ENCODE measurements at regions not wholly inside any gene's neighbourhood (a gene's known extent, or its start where the extent isn't known, plus 50 kb on each side); places are given as distances from the start of the nearest gene placed in this dataset.

DNA sequence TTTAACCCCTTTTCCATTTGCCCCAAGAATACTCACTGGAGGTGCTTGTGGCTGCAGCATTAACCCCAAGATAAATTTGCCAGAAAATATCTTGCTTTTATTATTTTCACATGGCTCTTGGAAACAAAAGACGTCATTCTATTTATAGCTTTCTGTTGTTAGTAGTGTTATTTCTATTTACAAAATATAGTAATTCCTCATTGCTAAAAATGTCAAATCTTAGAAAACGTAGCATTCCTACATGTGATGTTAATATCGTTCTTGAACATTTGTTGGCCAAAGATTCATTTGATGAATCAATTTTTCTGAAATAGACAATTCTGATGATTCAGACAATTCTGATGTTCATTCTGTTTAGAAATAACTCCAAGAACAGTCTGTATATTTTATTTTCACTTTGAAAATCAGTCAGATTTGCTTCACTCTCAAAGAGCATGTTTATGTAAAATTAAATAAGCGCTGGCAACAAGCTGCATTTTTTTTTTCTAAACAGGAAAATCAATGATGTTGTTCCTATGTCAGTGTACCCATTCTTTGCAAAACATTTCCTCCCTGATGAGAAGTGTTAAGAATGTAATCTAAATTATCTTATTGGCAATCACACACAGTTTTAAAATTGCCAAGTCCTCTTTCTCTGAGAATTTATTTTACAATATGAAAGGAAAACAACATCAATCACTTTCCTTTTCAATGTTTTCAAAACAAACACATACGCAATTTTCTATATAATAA lies 334.0 kb downstream of the KCTD12 start:
- no peak for DNase-seq
- H3K36me3 ChIP-seq (ENCODE audit: control insufficient read depth, insufficient read depth, low read length) = no peaks in the 10 kb centered on the region

GRCh38 chr13:76542176-76542575 lies 344.0 kb downstream of the KCTD12 start:
- no peaks in the 10 kb centered on the region for H3K27me3 Mint-ChIP-seq
- H3K36me3 Mint-ChIP-seq = no peaks in the 10 kb centered on the region

More for the DNA sequence above, 334.0 kb downstream of the KCTD12 start:
- Mint-ChIP-seq H3K36me3 (no peaks in the 10 kb centered on the region), H3K4me3 (no peak overlapping the region), H3K4me1 (no peaks in the 10 kb centered on the region), H3K27ac (no peak overlapping the region), H3K27me3 (no peaks in the 10 kb centered on the region), H3K9me3 (no peaks in the 10 kb centered on the region)
- H3K4me1 ChIP-seq (ENCODE audit: control insufficient read depth, insufficient read depth, low read length, poor library complexity, severe bottlenecking) = no peaks in the 10 kb centered on the region
- H3K4me3 ChIP-seq (ENCODE audit: low read depth, low read length) = no peak overlapping the region
- H3K27me3 ChIP-seq (ENCODE audit: control insufficient read depth, insufficient read depth, low read length) = no peaks in the 10 kb centered on the region
- no peak overlapping the region for H3K27ac ChIP-seq (ENCODE audit: insufficient read depth, low read length, poor library complexity, severe bottlenecking)
- H3K9me3 ChIP-seq (ENCODE audit: control insufficient read depth in 2 of 2, low read length in 2 of 2) = no peaks in the 10 kb centered on the region
- ATAC-seq (ENCODE audit: low read depth in 2 of 2) = no peak

GRCh38 chr13:76538004-76538403 lies 348.2 kb downstream of the KCTD12 start:
- Histone ChIP-seq H3K27ac (ENCODE audit: insufficient read depth, low read length, poor library complexity, severe bottlenecking) (no peak overlapping the region), H3K9me3 (ENCODE audit: control insufficient read depth in 2 of 2, low read length in 2 of 2) (no peaks in the 10 kb centered on the region), H3K4me3 (ENCODE audit: low read depth, low read length) (no peak overlapping the region), H3K4me1 (ENCODE audit: control insufficient read depth, insufficient read depth, low read length, poor library complexity, severe bottlenecking) (no peaks in the 10 kb centered on the region), H3K36me3 (ENCODE audit: control insufficient read depth, insufficient read depth, low read length) (no peaks in the 10 kb centered on the region), H3K27me3 (ENCODE audit: control insufficient read depth, insufficient read depth, low read length) (no peaks in the 10 kb centered on the region)
- H3K4me1 Mint-ChIP-seq = no peaks in the 10 kb centered on the region
- DNase-seq (no peak), ATAC-seq (ENCODE audit: low read depth in 2 of 2) (no peak)
- H3K9me3 Mint-ChIP-seq = peaks cover 0 to 4% (median 0%) of the 10 kb centered on the region in 7 donors
- H3K27ac Mint-ChIP-seq = no peak overlapping the region
- no peaks in the 10 kb centered on the region for H3K36me3 Mint-ChIP-seq
- no peaks in the 10 kb centered on the region for H3K27me3 Mint-ChIP-seq
- H3K4me3 Mint-ChIP-seq = no peak overlapping the region

More at GRCh38 chr13:76542176-76542575, 344.0 kb downstream of the KCTD12 start:
- no peak for DNase-seq
- Histone ChIP-seq H3K27me3 (ENCODE audit: control insufficient read depth, insufficient read depth, low read length) (no peaks in the 10 kb centered on the region), H3K27ac (ENCODE audit: insufficient read depth, low read length, poor library complexity, severe bottlenecking) (no peak overlapping the region), H3K9me3 (ENCODE audit: control insufficient read depth in 2 of 2, low read length in 2 of 2) (no peaks in the 10 kb centered on the region), H3K4me1 (ENCODE audit: control insufficient read depth, insufficient read depth, low read length, poor library complexity, severe bottlenecking) (no peaks in the 10 kb centered on the region), H3K4me3 (ENCODE audit: low read depth, low read length) (no peak overlapping the region), H3K36me3 (ENCODE audit: control insufficient read depth, insufficient read depth, low read length) (no peaks in the 10 kb centered on the region)
- H3K4me3 Mint-ChIP-seq = no peak overlapping the region
- ATAC-seq (ENCODE audit: low read depth in 2 of 2) = no peak
- H3K9me3 Mint-ChIP-seq = peaks cover 0 to 11% (median 0%) of the 10 kb centered on the region in 7 donors
- no peak overlapping the region for H3K27ac Mint-ChIP-seq
- no peaks in the 10 kb centered on the region for H3K4me1 Mint-ChIP-seq

- Mint-ChIP-seq H3K36me3 (no peaks in the 10 kb centered on the region), H3K27me3 (peaks cover 4% of the 10 kb centered on the region), H3K9me3 (peaks cover 0 to 4% (median 0%) of the 10 kb centered on the region in 7 donors), H3K4me3 (no peak overlapping the region), H3K27ac (no peak overlapping the region), H3K4me1 (no peaks in the 10 kb centered on the region)
- Histone ChIP-seq H3K27ac (ENCODE audit: insufficient read depth, low read length, poor library complexity, severe bottlenecking) (no peak overlapping the region), H3K36me3 (ENCODE audit: control insufficient read depth, insufficient read depth, low read length) (no peaks in the 10 kb centered on the region), H3K27me3 (ENCODE audit: control insufficient read depth, insufficient read depth, low read length) (no peaks in the 10 kb centered on the region), H3K4me3 (ENCODE audit: low read depth, low read length) (no peak overlapping the region), H3K9me3 (ENCODE audit: control insufficient read depth in 2 of 2, low read length in 2 of 2) (no peaks in the 10 kb centered on the region), H3K4me1 (ENCODE audit: control insufficient read depth, insufficient read depth, low read length, poor library complexity, severe bottlenecking) (no peaks in the 10 kb centered on the region)
- DNase-seq (no peak), ATAC-seq (ENCODE audit: low read depth in 2 of 2) (no peak)
These were observed 353.0 kb downstream of the KCTD12 start for GRCh38 chr13:76533251-76533650.

DNA sequence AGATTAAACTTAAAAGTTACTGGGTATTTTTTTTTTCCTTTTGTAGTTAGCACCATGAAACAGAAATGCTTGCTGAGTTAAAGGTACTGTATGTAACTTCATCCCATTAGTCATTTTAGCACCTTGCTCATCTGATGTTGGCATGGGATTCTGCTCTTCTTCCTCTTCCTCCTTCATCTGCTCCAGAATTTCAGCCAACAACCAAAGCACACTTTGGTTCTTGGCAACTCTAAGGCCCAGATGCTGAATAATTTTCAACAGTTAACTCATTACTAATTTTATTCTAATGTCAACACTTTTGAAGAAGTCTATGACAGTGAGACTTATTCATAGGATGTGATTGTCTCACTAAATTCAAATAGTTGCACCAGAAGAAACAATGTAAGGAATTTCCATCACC lies 359.2 kb downstream of the KCTD12 start:
- H3K27ac ChIP-seq (ENCODE audit: insufficient read depth, low read length, poor library complexity, severe bottlenecking) = no peak overlapping the region
- no peak overlapping the region for H3K4me3 ChIP-seq (ENCODE audit: low read depth, low read length)
- no peak overlapping the region for H3K27ac Mint-ChIP-seq
- peaks cover 0 to 1% (median 0%) of the 10 kb centered on the region in 7 donors for H3K9me3 Mint-ChIP-seq
- H3K4me1 ChIP-seq (ENCODE audit: control insufficient read depth, insufficient read depth, low read length, poor library complexity, severe bottlenecking) = no peaks in the 10 kb centered on the region
- no peak for DNase-seq
- H3K27me3 Mint-ChIP-seq = peaks cover 4% of the 10 kb centered on the region
- no peaks in the 10 kb centered on the region for H3K4me1 Mint-ChIP-seq
- H3K36me3 ChIP-seq (ENCODE audit: control insufficient read depth, insufficient read depth, low read length) = no peaks in the 10 kb centered on the region
- no peak overlapping the region for H3K4me3 Mint-ChIP-seq
- H3K36me3 Mint-ChIP-seq = no peaks in the 10 kb centered on the region
- ATAC-seq (ENCODE audit: low read depth in 2 of 2) = no peak
- no peaks in the 10 kb centered on the region for H3K27me3 ChIP-seq (ENCODE audit: control insufficient read depth, insufficient read depth, low read length)
- H3K9me3 ChIP-seq (ENCODE audit: control insufficient read depth in 2 of 2, low read length in 2 of 2) = no peaks in the 10 kb centered on the region

- Mint-ChIP-seq H3K27me3 (no peaks in the 10 kb centered on the region), H3K9me3 (peaks cover 0 to 1% (median 0%) of the 10 kb centered on the region in 7 donors), H3K4me1 (no peaks in the 10 kb centered on the region), H3K36me3 (no peaks in the 10 kb centered on the region), H3K4me3 (no peak overlapping the region), H3K27ac (no peak overlapping the region)
- ATAC-seq (ENCODE audit: low read depth in 2 of 2) = no peak
- no peaks in the 10 kb centered on the region for H3K27me3 ChIP-seq (ENCODE audit: control insufficient read depth, insufficient read depth, low read length)
- H3K36me3 ChIP-seq (ENCODE audit: control insufficient read depth, insufficient read depth, low read length) = no peaks in the 10 kb centered on the region
- no peaks in the 10 kb centered on the region for H3K4me1 ChIP-seq (ENCODE audit: control insufficient read depth, insufficient read depth, low read length, poor library complexity, severe bottlenecking)
- DNase-seq = no peak
- no peaks in the 10 kb centered on the region for H3K9me3 ChIP-seq (ENCODE audit: control insufficient read depth in 2 of 2, low read length in 2 of 2)
- no peak overlapping the region for H3K4me3 ChIP-seq (ENCODE audit: low read depth, low read length)
- no peak overlapping the region for H3K27ac ChIP-seq (ENCODE audit: insufficient read depth, low read length, poor library complexity, severe bottlenecking)
These were observed 362.4 kb downstream of the KCTD12 start for GRCh38 chr13:76523740-76524340.

DNA sequence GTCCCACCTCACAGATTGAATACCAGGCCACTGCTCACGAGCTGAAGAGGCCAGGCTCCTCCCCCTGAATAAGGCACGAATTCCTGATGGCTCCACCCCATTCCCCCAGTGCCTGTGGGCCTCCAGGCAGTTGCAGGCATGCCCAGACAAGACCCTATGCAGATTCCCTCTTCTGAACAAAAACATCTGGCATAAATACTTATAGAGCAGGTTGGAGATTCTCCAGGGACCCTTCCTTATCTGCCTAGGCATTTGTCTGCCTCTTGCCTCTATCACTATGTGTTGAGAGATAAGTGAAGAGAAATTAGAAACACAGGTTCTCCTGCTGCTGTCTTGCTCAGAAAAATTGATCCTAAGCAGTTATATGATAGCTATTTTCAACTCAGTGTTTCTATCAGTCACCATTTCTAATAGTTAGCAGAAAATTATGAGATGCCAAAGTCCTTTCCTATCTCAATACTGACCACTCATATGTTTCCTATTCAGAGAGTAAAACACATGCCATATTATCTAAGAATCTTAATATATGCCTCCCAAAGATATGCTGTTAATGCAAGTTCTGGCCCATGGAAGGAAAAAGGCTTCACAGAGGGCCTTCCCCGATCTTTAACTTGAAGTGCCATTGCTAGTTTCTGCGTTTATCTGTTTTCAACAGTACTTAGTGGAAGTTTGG lies 364.0 kb downstream of the KCTD12 start:
- DNase-seq (no peak), ATAC-seq (ENCODE audit: low read depth in 2 of 2) (no peak)
- Mint-ChIP-seq H3K36me3 (no peaks in the 10 kb centered on the region), H3K4me1 (no peaks in the 10 kb centered on the region), H3K27me3 (no peaks in the 10 kb centered on the region), H3K9me3 (peaks cover 0 to 1% (median 0%) of the 10 kb centered on the region in 7 donors), H3K27ac (no peak overlapping the region), H3K4me3 (no peak overlapping the region)
- no peaks in the 10 kb centered on the region for H3K36me3 ChIP-seq (ENCODE audit: control insufficient read depth, insufficient read depth, low read length)
- H3K4me3 ChIP-seq (ENCODE audit: low read depth, low read length) = no peak overlapping the region
- H3K27ac ChIP-seq (ENCODE audit: insufficient read depth, low read length, poor library complexity, severe bottlenecking) = no peak overlapping the region
- H3K4me1 ChIP-seq (ENCODE audit: control insufficient read depth, insufficient read depth, low read length, poor library complexity, severe bottlenecking) = no peaks in the 10 kb centered on the region
- no peaks in the 10 kb centered on the region for H3K27me3 ChIP-seq (ENCODE audit: control insufficient read depth, insufficient read depth, low read length)
- no peaks in the 10 kb centered on the region for H3K9me3 ChIP-seq (ENCODE audit: control insufficient read depth in 2 of 2, low read length in 2 of 2)
